GM20000 (cell line): ENCODE measurements at regions not wholly inside any gene's neighbourhood (a gene's known extent, or its start where the extent isn't known, plus 50 kb on each side); places are given as distances from the start of the nearest gene placed in this dataset.
"Not testable (repeated sequence)": the region's sequence is repeated elsewhere in the genome, so short reads cannot be mapped to it uniquely, and the experiment has no call there.

Experiments
- DNase-seq: peaks from one replicate; pipeline ENCODE4 v3.0.0; 2012; ENCODE audit warnings: low spot score

GRCh38 chr1:83238654-83239053 lies 760.3 kb downstream of the TTLL7 start:
- DNase-seq, result not testable (repeated sequence)

- DNase-seq, result not testable (repeated sequence)
Measured at GRCh38 chr1:83219788-83220187, 779.1 kb downstream of the TTLL7 start.

GRCh38 chr1:83218036-83218716 lies 780.8 kb downstream of the TTLL7 start:
- DNase-seq, result not testable (repeated sequence)

GRCh38 chr1:83214317-83214716 lies 784.6 kb downstream of the TTLL7 start:
- not testable (repeated sequence) for DNase-seq

- not testable (repeated sequence) for DNase-seq
Measured at GRCh38 chr1:83213648-83214047, 785.3 kb downstream of the TTLL7 start.

GRCh38 chr1:83212033-83212432 lies 786.9 kb downstream of the TTLL7 start:
- not testable (repeated sequence) for DNase-seq

GRCh38 chr1:83208540-83208939 lies 790.4 kb downstream of the TTLL7 start:
- not testable (repeated sequence) for DNase-seq

GRCh38 chr1:83194610-83195009 lies 804.3 kb downstream of the TTLL7 start:
- DNase-seq, result not testable (repeated sequence)

- not testable (repeated sequence) for DNase-seq
Measured at GRCh38 chr1:83182033-83182728, 816.8 kb downstream of the TTLL7 start.

GRCh38 chr1:83180621-83181020 lies 818.3 kb downstream of the TTLL7 start:
- DNase-seq, result not testable (repeated sequence)

- not testable (repeated sequence) for DNase-seq
Measured at GRCh38 chr1:83167634-83168033, 831.3 kb downstream of the TTLL7 start.

- not testable (repeated sequence) for DNase-seq
Measured at GRCh38 chr1:83163879-83164475, 835.0 kb downstream of the TTLL7 start.

GRCh38 chr1:83158924-83159323 lies 840.0 kb downstream of the TTLL7 start:
- not testable (repeated sequence) for DNase-seq

GRCh38 chr1:83154306-83154705 lies 844.6 kb downstream of the TTLL7 start:
- DNase-seq, result not testable (repeated sequence)

GRCh38 chr1:83151167-83151898 lies 847.6 kb downstream of the TTLL7 start:
- DNase-seq, result not testable (repeated sequence)

- DNase-seq, result not testable (repeated sequence)
Measured at GRCh38 chr1:83150479-83150878, 848.5 kb downstream of the TTLL7 start.

GRCh38 chr1:83145820-83146219 lies 853.1 kb downstream of the TTLL7 start:
- DNase-seq, result not testable (repeated sequence)

GRCh38 chr1:83142802-83143201 lies 856.1 kb downstream of the TTLL7 start:
- DNase-seq, result not testable (repeated sequence)

GRCh38 chr1:83135524-83136157 lies 863.3 kb downstream of the TTLL7 start:
- DNase-seq, result not testable (repeated sequence)

- DNase-seq, result not testable (repeated sequence)
Measured at GRCh38 chr1:83134322-83135014, 864.5 kb downstream of the TTLL7 start.
